Upper lobe of left lung (tissue), 4 donors: ENCODE measurements at regions not wholly inside any gene's neighbourhood (a gene's known extent, or its start where the extent isn't known, plus 50 kb on each side); places are given as distances from the start of the nearest gene placed in this dataset.
"Not testable (repeated sequence)": the region's sequence is repeated elsewhere in the genome, so short reads cannot be mapped to it uniquely, and the experiment has no call there.

ENCODE experiments used
- POLR2A ChIP-seq, 4 donors: fragments of 450-650 bp; IDR thresholded peaks; one replicate each; pipeline ENCODE4 v1.5.1; 2016 to 2017; ENCODE audit warnings: antibody characterized with exemption in 4 of 4, mild to moderate bottlenecking in 2 of 4
- TF ChIP-seq, protein P1 (sequence below), 6 experiments: fragments of 450-650 bp in 4 of 6; fragments of 200-600 bp in 2 of 6; sonication (generic) in 2 of 6; IDR thresholded peaks; one replicate each; pipeline ENCODE4 v1.5.1; 2016 to 2019; ENCODE audit warnings: antibody characterized with exemption in 6 of 6

DNA sequence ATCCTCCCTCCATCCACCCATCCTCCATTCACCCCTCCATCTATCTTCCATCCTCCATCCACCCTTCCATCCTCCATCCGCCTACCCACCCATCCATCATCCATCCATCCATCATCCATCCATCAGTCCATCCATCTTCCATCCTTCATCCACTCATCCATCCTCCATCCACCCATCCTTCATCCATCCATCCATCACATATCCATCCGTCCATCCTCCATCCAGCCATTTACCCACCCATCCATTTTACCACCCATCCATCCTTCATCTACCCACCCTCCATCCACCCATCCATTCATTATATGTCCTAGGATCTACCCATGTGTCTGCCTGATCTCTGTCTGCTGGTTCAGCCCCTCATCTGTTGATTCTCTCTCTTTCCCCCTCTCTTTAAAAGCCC is 58.9 kb downstream of the TMEM121 start:
- TF ChIP-seq, protein P1, sequence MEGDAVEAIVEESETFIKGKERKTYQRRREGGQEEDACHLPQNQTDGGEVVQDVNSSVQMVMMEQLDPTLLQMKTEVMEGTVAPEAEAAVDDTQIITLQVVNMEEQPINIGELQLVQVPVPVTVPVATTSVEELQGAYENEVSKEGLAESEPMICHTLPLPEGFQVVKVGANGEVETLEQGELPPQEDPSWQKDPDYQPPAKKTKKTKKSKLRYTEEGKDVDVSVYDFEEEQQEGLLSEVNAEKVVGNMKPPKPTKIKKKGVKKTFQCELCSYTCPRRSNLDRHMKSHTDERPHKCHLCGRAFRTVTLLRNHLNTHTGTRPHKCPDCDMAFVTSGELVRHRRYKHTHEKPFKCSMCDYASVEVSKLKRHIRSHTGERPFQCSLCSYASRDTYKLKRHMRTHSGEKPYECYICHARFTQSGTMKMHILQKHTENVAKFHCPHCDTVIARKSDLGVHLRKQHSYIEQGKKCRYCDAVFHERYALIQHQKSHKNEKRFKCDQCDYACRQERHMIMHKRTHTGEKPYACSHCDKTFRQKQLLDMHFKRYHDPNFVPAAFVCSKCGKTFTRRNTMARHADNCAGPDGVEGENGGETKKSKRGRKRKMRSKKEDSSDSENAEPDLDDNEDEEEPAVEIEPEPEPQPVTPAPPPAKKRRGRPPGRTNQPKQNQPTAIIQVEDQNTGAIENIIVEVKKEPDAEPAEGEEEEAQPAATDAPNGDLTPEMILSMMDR (IDR thresholded peaks at IDR 0.05) = not testable (repeated sequence)
- TF ChIP-seq POLR2A (IDR thresholded peaks at IDR 0.05) = not testable (repeated sequence)
